Fibroblast of lung (primary cell): ENCODE measurements at regions not wholly inside any gene's neighbourhood (a gene's known extent, or its start where the extent isn't known, plus 50 kb on each side); places are given as distances from the start of the nearest gene placed in this dataset.

ENCODE experiments used
- DNase-seq, 2 donors: peaks; one replicate each; pipeline versions ENCODE4 v3.0.0 to v3.0.0-alpha.2; 2010; ENCODE audit warnings: low read depth in 2 of 2
- H2AFZ ChIP-seq: 2 replicates; pipeline ENCODE4 v1.5.1; 2012; ENCODE audit warnings: low read length, control low read depth, inconsistent platforms
- H3K27ac ChIP-seq: 2 replicates; pipeline ENCODE4 v1.5.1; 2011; ENCODE audit warnings: low read length, control low read depth; ENCODE audit not compliant: insufficient read depth
- H3K27me3 ChIP-seq: 2 replicates; pipeline ENCODE4 v1.5.1; 2011; ENCODE audit warnings: mild to moderate bottlenecking, low read length; ENCODE audit not compliant: control insufficient read depth, insufficient read depth
- H3K36me3 ChIP-seq: 2 replicates; pipeline ENCODE4 v1.5.1; 2011; ENCODE audit warnings: low read length; ENCODE audit not compliant: control insufficient read depth, insufficient read depth
- H3K4me1 ChIP-seq: 2 replicates; pipeline ENCODE4 v1.5.1; 2011; ENCODE audit warnings: low read length; ENCODE audit not compliant: control insufficient read depth, insufficient read depth; ENCODE audit errors: extremely low read depth
- H3K4me2 ChIP-seq: 2 replicates; pipeline ENCODE4 v1.5.1; 2011; ENCODE audit warnings: low read length, control low read depth; ENCODE audit not compliant: insufficient read depth; ENCODE audit errors: extremely low read depth
- H3K4me3 ChIP-seq, 4 experiments: fragments of 200-600 bp in 1 of 4; sonication (generic) in 1 of 4; replicated peaks in 1 of 4; 2 replicates each; pipeline ENCODE4 v1.5.1; 2011 to 2016; ENCODE audit warnings: low read length in 4 of 4, low read depth in 3 of 4, mild to moderate bottlenecking in 3 of 4, control low read depth in 2 of 4, inconsistent platforms in 1 of 4, mixed read lengths in 1 of 4; ENCODE audit not compliant: insufficient read depth in 1 of 4; ENCODE audit errors: control extremely low read depth in 1 of 4
- H3K79me2 ChIP-seq: 2 replicates; pipeline ENCODE4 v1.5.1; 2012; ENCODE audit warnings: mild to moderate bottlenecking, low read length, inconsistent platforms; ENCODE audit not compliant: control insufficient read depth, insufficient read depth
- H3K9ac ChIP-seq: 2 replicates; pipeline ENCODE4 v1.5.1; 2011; ENCODE audit warnings: mild to moderate bottlenecking, low read length, control low read depth; ENCODE audit not compliant: insufficient read depth
- H3K9me3 ChIP-seq: 2 replicates; pipeline ENCODE4 v1.5.1; 2012; ENCODE audit warnings: low read depth, low read length; ENCODE audit not compliant: control insufficient read depth, insufficient read depth
- H4K20me1 ChIP-seq: 2 replicates; pipeline ENCODE4 v1.5.1; 2011; ENCODE audit warnings: low read length; ENCODE audit not compliant: control insufficient read depth, insufficient read depth; ENCODE audit errors: extremely low read depth
- CTCF ChIP-seq, 2 donors: IDR thresholded peaks in 1 of 2; conservative IDR thresholded peaks in 1 of 2; 1 replicate in 1 of 2; 2 replicates in 1 of 2; pipeline ENCODE4 v1.5.1; 2011 to 2012; ENCODE audit warnings: low read length in 2 of 2, control low read depth in 1 of 2, inconsistent platforms in 1 of 2, low read depth in 1 of 2, mild to moderate bottlenecking in 1 of 2
- EZH2 ChIP-seq: IDR thresholded peaks from 2 replicates; pipeline ENCODE4 v1.5.1; 2012; ENCODE audit warnings: low read length, control low read depth, mild to moderate bottlenecking; ENCODE audit errors: missing control alignments

- no peak overlapping the region for H2AFZ ChIP-seq
- H3K9ac ChIP-seq = no peak overlapping the region
- H4K20me1 ChIP-seq = no peaks in the 10 kb centered on the region
- DNase-seq = no peak
- no peaks in the 10 kb centered on the region for H3K79me2 ChIP-seq
- no peaks in the 10 kb centered on the region for H3K9me3 ChIP-seq
- H3K4me3 ChIP-seq = no peak overlapping the region
- H3K4me1 ChIP-seq = no peaks in the 10 kb centered on the region
- H3K27me3 ChIP-seq = no peaks in the 10 kb centered on the region
- H3K36me3 ChIP-seq = no peaks in the 10 kb centered on the region
- no peak for TF ChIP-seq CTCF (conservative IDR thresholded peaks at IDR 0.05 in 1 of 2, IDR thresholded peaks at IDR 0.05 in 1 of 2; ENCODE audit: low read depth in 1 of 2, low read length in 2 of 2)
- no peak for TF ChIP-seq EZH2
- H3K27ac ChIP-seq = no peak overlapping the region
- no peak overlapping the region for H3K4me2 ChIP-seq
These were observed 209.9 kb upstream of the DIAPH2 start for GRCh38 chrX:96474741-96475125.

- no peak for TF ChIP-seq EZH2
- TF ChIP-seq CTCF (conservative IDR thresholded peaks at IDR 0.05 in 1 of 2, IDR thresholded peaks at IDR 0.05 in 1 of 2; ENCODE audit: low read depth in 1 of 2, low read length in 2 of 2) = no peak
- Histone ChIP-seq H3K36me3 (no peaks in the 10 kb centered on the region), H3K9ac (no peak overlapping the region), H3K4me1 (no peaks in the 10 kb centered on the region), H3K4me2 (no peak overlapping the region), H3K27me3 (no peaks in the 10 kb centered on the region), H3K9me3 (no peaks in the 10 kb centered on the region), H3K4me3 (no peak overlapping the region), H2AFZ (no peak overlapping the region), H3K79me2 (no peaks in the 10 kb centered on the region), H4K20me1 (no peaks in the 10 kb centered on the region), H3K27ac (no peak overlapping the region)
- DNase-seq = peak; percentile 31 to 48
These were observed 204.6 kb upstream of the DIAPH2 start for GRCh38 chrX:96480081-96480480.

- no peak overlapping the region for H3K4me2 ChIP-seq
- H3K79me2 ChIP-seq = no peaks in the 10 kb centered on the region
- no peak overlapping the region for H3K4me3 ChIP-seq
- DNase-seq = no peak
- H3K27ac ChIP-seq = no peak overlapping the region
- TF ChIP-seq CTCF (conservative IDR thresholded peaks at IDR 0.05 in 1 of 2, IDR thresholded peaks at IDR 0.05 in 1 of 2; ENCODE audit: low read depth in 1 of 2, low read length in 2 of 2) (no peak), EZH2 (no peak)
- no peaks in the 10 kb centered on the region for H3K9me3 ChIP-seq
- H2AFZ ChIP-seq = no peak overlapping the region
- H3K4me1 ChIP-seq = no peaks in the 10 kb centered on the region
- H3K9ac ChIP-seq = no peak overlapping the region
- no peaks in the 10 kb centered on the region for H3K36me3 ChIP-seq
- H3K27me3 ChIP-seq = no peaks in the 10 kb centered on the region
- no peaks in the 10 kb centered on the region for H4K20me1 ChIP-seq
These were observed 202.8 kb upstream of the DIAPH2 start for GRCh38 chrX:96481831-96482230.
